ENCODE measurements at regions not wholly inside any gene's neighbourhood (a gene's known extent, or its start where the extent isn't known, plus 50 kb on each side); places are given as distances from the start of the nearest gene placed in this dataset.

GRCh38 chr4:135197641-135198040 lies 996.1 kb upstream of the PABPC4L start:
- in situ Hi-C loops (cut with HindIII; ENCODE audit: low sequenced_read_pairs), result no loop called here
- no peak overlapping the region for H3K4me3 ChIP-seq (ENCODE audit: low read depth, low read length)
- DNase-seq (ENCODE audit: low read depth), result no peak
- no peak for TF ChIP-seq CTCF (IDR thresholded peaks at IDR 0.05; ENCODE audit: low read depth, low read length, missing control alignments)

DNA sequence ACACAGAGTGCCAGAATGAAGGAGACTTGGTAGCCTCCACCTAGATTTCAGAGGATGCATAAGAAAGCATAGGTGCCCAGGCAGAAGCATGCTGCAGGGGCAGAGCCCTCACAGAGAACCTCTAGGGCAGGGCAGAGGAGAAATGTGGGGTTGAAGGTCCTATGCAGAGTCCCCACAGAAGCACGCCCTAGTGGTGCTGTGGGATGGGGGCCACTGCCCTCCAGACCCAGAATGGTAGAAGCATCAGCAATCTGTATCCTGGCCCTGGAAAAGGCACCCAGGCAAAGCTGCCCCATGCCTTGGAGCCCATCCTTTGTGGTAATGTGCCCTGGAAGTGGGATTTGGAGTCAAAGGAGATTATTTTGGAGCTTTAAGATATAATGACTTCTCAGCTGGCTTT lies 992.9 kb upstream of the PABPC4L start:
- TF ChIP-seq CTCF (IDR thresholded peaks at IDR 0.05; ENCODE audit: low read depth, low read length, missing control alignments), result no peak
- in situ Hi-C loops (cut with HindIII; ENCODE audit: low sequenced_read_pairs), result no loop called here
- DNase-seq (ENCODE audit: low read depth), result no peak
- no peak overlapping the region for H3K4me3 ChIP-seq (ENCODE audit: low read depth, low read length)

GRCh38 chr4:135192751-135193535 lies 991.4 kb upstream of the PABPC4L start:
- TF ChIP-seq CTCF (IDR thresholded peaks at IDR 0.05; ENCODE audit: low read depth, low read length, missing control alignments), result no peak
- in situ Hi-C loops (cut with HindIII; ENCODE audit: low sequenced_read_pairs), result no loop called here
- no peak overlapping the region for H3K4me3 ChIP-seq (ENCODE audit: low read depth, low read length)
- peak; percentile 5 for DNase-seq (ENCODE audit: low read depth)

- in situ Hi-C loops (cut with HindIII; ENCODE audit: low sequenced_read_pairs), result no loop called here
- no peak for DNase-seq (ENCODE audit: low read depth)
- no peak for TF ChIP-seq CTCF (IDR thresholded peaks at IDR 0.05; ENCODE audit: low read depth, low read length, missing control alignments)
- no peak overlapping the region for H3K4me3 ChIP-seq (ENCODE audit: low read depth, low read length)
These were observed 990.0 kb upstream of the PABPC4L start for GRCh38 chr4:135191596-135191995.

- TF ChIP-seq CTCF (IDR thresholded peaks at IDR 0.05; ENCODE audit: low read depth, low read length, missing control alignments), result no peak
- in situ Hi-C loops (cut with HindIII; ENCODE audit: low sequenced_read_pairs), result no loop called here
- no peak for DNase-seq (ENCODE audit: low read depth)
- H3K4me3 ChIP-seq (ENCODE audit: low read depth, low read length), result no peak overlapping the region
These were observed 984.4 kb upstream of the PABPC4L start for GRCh38 chr4:135186002-135186401.

- TF ChIP-seq CTCF (IDR thresholded peaks at IDR 0.05; ENCODE audit: low read depth, low read length, missing control alignments), result no peak
- in situ Hi-C loops (cut with HindIII; ENCODE audit: low sequenced_read_pairs), result no loop called here
- DNase-seq (ENCODE audit: low read depth), result no peak
- no peak overlapping the region for H3K4me3 ChIP-seq (ENCODE audit: low read depth, low read length)
These were observed 983.7 kb upstream of the PABPC4L start for GRCh38 chr4:135185256-135185655.
